HCT116 (cell line): ENCODE measurements at regions not wholly inside any gene's neighbourhood (a gene's known extent, or its start where the extent isn't known, plus 50 kb on each side); places are given as distances from the start of the nearest gene placed in this dataset.

Experiments used
- ATAC-seq: fragments of 200-7000 bp; cut with Tn5 transposase; 2 replicates; pipeline ENCODE4 v1.9.1; 2020; ENCODE audit warnings: mild to moderate bottlenecking, moderate library complexity
- BruUV-seq: library from RNA; stranded (reverse); fragments of 400-500 nt; replicated peaks from 2 replicates; lab custom pipeline; 2021; lab: Mats Ljungman, UMichigan
- CTCF ChIA-PET: fragments of 300-600 bp; sonication (Branson Sonifier 250); formaldehyde crosslinking; loops from one replicate; lab custom pipeline; 2021; ENCODE audit warnings: antibody characterized with exemption; lab: Charles Lee
- POLR2A ChIA-PET: fragments of 300-600, 350-600 bp; sonication (Branson Sonifier 250); formaldehyde crosslinking; loops from one replicate; lab custom pipeline; 2021; ENCODE audit warnings: antibody characterized with exemption; lab: Charles Lee
- RAD21 ChIA-PET, 2 experiments: fragments of 300-600 bp; sonication (Branson Sonifier 250); formaldehyde crosslinking; loops; one replicate each; lab custom pipeline; 2023; ENCODE audit warnings: low total read pairs in 2 of 2; ENCODE audit not compliant: uncharacterized antibody in 2 of 2, unreplicated experiment in 2 of 2, low non-redundant PET in 1 of 2; lab: Charles Lee
- DNase-seq: peaks from one replicate; pipeline ENCODE4 v3.0.0-alpha.2; 2010; ENCODE audit warnings: low read depth, low spot score
- H2AFZ ChIP-seq: fragments of 200-600 bp; shearing (Covaris generic), sonication (generic); 2 replicates; pipeline ENCODE4 v1.6.1; 2017; ENCODE audit warnings: low read depth, mixed run types, mixed read lengths, antibody characterized with exemption, low read length; ENCODE audit not compliant: poor library complexity, severe bottlenecking
- H3K27ac ChIP-seq: 2 replicates; pipeline ENCODE4 v1.5.1; 2012; ENCODE audit warnings: low read depth, low read length
- H3K27me3 ChIP-seq: fragments of 200-600 bp; sonication (generic); 2 replicates; pipeline ENCODE4 v1.6.1; 2016; ENCODE audit warnings: mixed run types, low read length, mixed read lengths; ENCODE audit not compliant: insufficient read depth
- H3K36me3 ChIP-seq, 2 experiments: fragments of 200-500 bp in 1 of 2; fragments of 200-600 bp in 1 of 2; sonication (Bioruptor generic) in 1 of 2; sonication (generic) in 1 of 2; 2 replicates each; pipeline versions ENCODE4 v1.5.1 to v1.6.1; 2014 to 2016; ENCODE audit warnings: low read length in 2 of 2, inconsistent platforms in 1 of 2, mixed read lengths in 1 of 2, mixed run types in 1 of 2; ENCODE audit not compliant: insufficient read depth in 2 of 2, control insufficient read depth in 1 of 2
- H3K4me1 ChIP-seq, 2 experiments: fragments of 200-600 bp in 1 of 2; sonication (generic) in 1 of 2; 2 replicates each; pipeline versions ENCODE4 v1.5.1 to v1.6.1; 2012 to 2017; ENCODE audit warnings: low read length in 2 of 2, inconsistent platforms in 1 of 2, mild to moderate bottlenecking in 1 of 2, mixed read lengths in 1 of 2, mixed run types in 1 of 2, moderate library complexity in 1 of 2; ENCODE audit not compliant: insufficient read depth in 2 of 2, control insufficient read depth in 1 of 2
- H3K4me2 ChIP-seq: fragments of 200-600 bp; sonication (generic); 2 replicates; pipeline ENCODE4 v1.6.1; 2017; ENCODE audit warnings: mixed run types, low read length, mixed read lengths
- H3K4me3 ChIP-seq, 2 experiments: fragments of 200-600 bp in 1 of 2; sonication (generic) in 1 of 2; replicated peaks in 1 of 2; 2 replicates each; pipeline ENCODE4 v1.5.1; 2011 to 2016; ENCODE audit warnings: low read length in 2 of 2, control low read depth in 1 of 2, low read depth in 1 of 2, mild to moderate bottlenecking in 1 of 2, mixed read lengths in 1 of 2, mixed run types in 1 of 2
- H3K79me2 ChIP-seq: fragments of 200-600 bp; sonication (generic); 2 replicates; pipeline ENCODE4 v1.6.1; 2017; ENCODE audit warnings: mild to moderate bottlenecking, mixed run types, low read length, moderate library complexity, mixed read lengths; ENCODE audit not compliant: insufficient read depth
- H3K9ac ChIP-seq: fragments of 200-600 bp; sonication (generic); 2 replicates; pipeline ENCODE4 v1.6.1; 2016; ENCODE audit warnings: low read length, mixed read lengths
- H3K9me2 ChIP-seq: fragments of 200-600 bp; sonication (generic), shearing (Covaris generic); 2 replicates; pipeline ENCODE4 v1.6.1; 2017; ENCODE audit warnings: mixed run types, mild to moderate bottlenecking, moderate library complexity; ENCODE audit not compliant: insufficient read depth
- H3K9me3 ChIP-seq, 2 experiments: fragments of 200-500 bp in 1 of 2; fragments of 200-600 bp in 1 of 2; sonication (Bioruptor generic) in 1 of 2; sonication (generic) in 1 of 2; 2 replicates each; pipeline ENCODE4 v1.6.1; 2014 to 2017; ENCODE audit warnings: low read length in 2 of 2, mixed read lengths in 2 of 2, inconsistent platforms in 1 of 2, low read depth in 1 of 2, mild to moderate bottlenecking in 1 of 2, mixed run types in 1 of 2, moderate library complexity in 1 of 2; ENCODE audit not compliant: control insufficient read depth in 1 of 2, insufficient read depth in 1 of 2
- H4K20me1 ChIP-seq: fragments of 200-600 bp; sonication (generic), shearing (Covaris generic); 2 replicates; pipeline ENCODE4 v1.6.1; 2017; ENCODE audit warnings: mixed run types, mild to moderate bottlenecking, moderate library complexity; ENCODE audit not compliant: insufficient read depth
- CEBPB ChIP-seq: IDR thresholded peaks from 2 replicates; pipeline ENCODE4 v1.6.1; 2012; ENCODE audit warnings: low read depth
- EZH2phosphoT487 ChIP-seq: fragments of 200-600 bp; IDR thresholded peaks from 2 replicates; pipeline ENCODE4 v1.6.1; 2018; ENCODE audit warnings: antibody characterized with exemption, borderline replicate concordance
- JUND ChIP-seq: IDR thresholded peaks from 2 replicates; pipeline ENCODE4 v1.6.1; 2012
- SP1 ChIP-seq: IDR thresholded peaks from 2 replicates; pipeline ENCODE4 v1.6.1; 2012; ENCODE audit warnings: low read depth
- ZBTB33 ChIP-seq: IDR thresholded peaks from 2 replicates; pipeline ENCODE4 v1.6.1; 2011; ENCODE audit warnings: mild to moderate bottlenecking, low read length, moderate library complexity; ENCODE audit not compliant: insufficient replicate concordance; ENCODE audit errors: extremely low read depth
- ZNF274 ChIP-seq: fragments of 200-500 bp; sonication (Bioruptor generic); IDR thresholded peaks from 2 replicates; pipeline ENCODE4 v1.6.1; 2014; ENCODE audit warnings: mild to moderate bottlenecking, low read depth, low read length, inconsistent platforms
- intact Hi-C: fragments of 100-400 bp; cut with micrococcal nuclease; formaldehyde crosslinking; loops from 2 replicates; pipeline ENCODE4 v1.10.0; 2022
- TF ChIP-seq, protein P1 (sequence below), 3 experiments: fragments of 200-600 bp in 1 of 3; sonication (generic) in 1 of 3; IDR thresholded peaks in 2 of 3; conservative IDR thresholded peaks in 1 of 3; 2 replicates each; pipeline ENCODE4 v1.5.1; 2012 to 2017; ENCODE audit warnings: low read depth in 2 of 3, low read length in 2 of 3, antibody characterized with exemption in 1 of 3, borderline replicate concordance in 1 of 3, control low read depth in 1 of 3, mild to moderate bottlenecking in 1 of 3, mixed read lengths in 1 of 3, mixed run types in 1 of 3, moderate library complexity in 1 of 3; ENCODE audit not compliant: insufficient read depth in 1 of 3
- TF ChIP-seq, protein P2 (sequence below): IDR thresholded peaks from 2 replicates; pipeline ENCODE4 v1.6.1; 2012; ENCODE audit warnings: low read depth

- no peaks in the 10 kb centered on the region for H3K79me2 ChIP-seq
- H3K27ac ChIP-seq = no peak overlapping the region
- H3K9me2 ChIP-seq = no peaks in the 10 kb centered on the region
- TF ChIP-seq EZH2phosphoT487 (no peak), CEBPB (no peak), JUND (no peak), ZNF274 (no peak), ZBTB33 (no peak), SP1 (no peak)
- TF ChIP-seq, protein P1, sequence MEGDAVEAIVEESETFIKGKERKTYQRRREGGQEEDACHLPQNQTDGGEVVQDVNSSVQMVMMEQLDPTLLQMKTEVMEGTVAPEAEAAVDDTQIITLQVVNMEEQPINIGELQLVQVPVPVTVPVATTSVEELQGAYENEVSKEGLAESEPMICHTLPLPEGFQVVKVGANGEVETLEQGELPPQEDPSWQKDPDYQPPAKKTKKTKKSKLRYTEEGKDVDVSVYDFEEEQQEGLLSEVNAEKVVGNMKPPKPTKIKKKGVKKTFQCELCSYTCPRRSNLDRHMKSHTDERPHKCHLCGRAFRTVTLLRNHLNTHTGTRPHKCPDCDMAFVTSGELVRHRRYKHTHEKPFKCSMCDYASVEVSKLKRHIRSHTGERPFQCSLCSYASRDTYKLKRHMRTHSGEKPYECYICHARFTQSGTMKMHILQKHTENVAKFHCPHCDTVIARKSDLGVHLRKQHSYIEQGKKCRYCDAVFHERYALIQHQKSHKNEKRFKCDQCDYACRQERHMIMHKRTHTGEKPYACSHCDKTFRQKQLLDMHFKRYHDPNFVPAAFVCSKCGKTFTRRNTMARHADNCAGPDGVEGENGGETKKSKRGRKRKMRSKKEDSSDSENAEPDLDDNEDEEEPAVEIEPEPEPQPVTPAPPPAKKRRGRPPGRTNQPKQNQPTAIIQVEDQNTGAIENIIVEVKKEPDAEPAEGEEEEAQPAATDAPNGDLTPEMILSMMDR (IDR thresholded peaks at IDR 0.05 in 2 of 3, conservative IDR thresholded peaks at IDR 0.05 in 1 of 3; ENCODE audit: borderline replicate concordance in 1 of 3, insufficient read depth in 1 of 3, low read depth in 2 of 3, low read length in 2 of 3) = no peak
- TF ChIP-seq, protein P2, sequence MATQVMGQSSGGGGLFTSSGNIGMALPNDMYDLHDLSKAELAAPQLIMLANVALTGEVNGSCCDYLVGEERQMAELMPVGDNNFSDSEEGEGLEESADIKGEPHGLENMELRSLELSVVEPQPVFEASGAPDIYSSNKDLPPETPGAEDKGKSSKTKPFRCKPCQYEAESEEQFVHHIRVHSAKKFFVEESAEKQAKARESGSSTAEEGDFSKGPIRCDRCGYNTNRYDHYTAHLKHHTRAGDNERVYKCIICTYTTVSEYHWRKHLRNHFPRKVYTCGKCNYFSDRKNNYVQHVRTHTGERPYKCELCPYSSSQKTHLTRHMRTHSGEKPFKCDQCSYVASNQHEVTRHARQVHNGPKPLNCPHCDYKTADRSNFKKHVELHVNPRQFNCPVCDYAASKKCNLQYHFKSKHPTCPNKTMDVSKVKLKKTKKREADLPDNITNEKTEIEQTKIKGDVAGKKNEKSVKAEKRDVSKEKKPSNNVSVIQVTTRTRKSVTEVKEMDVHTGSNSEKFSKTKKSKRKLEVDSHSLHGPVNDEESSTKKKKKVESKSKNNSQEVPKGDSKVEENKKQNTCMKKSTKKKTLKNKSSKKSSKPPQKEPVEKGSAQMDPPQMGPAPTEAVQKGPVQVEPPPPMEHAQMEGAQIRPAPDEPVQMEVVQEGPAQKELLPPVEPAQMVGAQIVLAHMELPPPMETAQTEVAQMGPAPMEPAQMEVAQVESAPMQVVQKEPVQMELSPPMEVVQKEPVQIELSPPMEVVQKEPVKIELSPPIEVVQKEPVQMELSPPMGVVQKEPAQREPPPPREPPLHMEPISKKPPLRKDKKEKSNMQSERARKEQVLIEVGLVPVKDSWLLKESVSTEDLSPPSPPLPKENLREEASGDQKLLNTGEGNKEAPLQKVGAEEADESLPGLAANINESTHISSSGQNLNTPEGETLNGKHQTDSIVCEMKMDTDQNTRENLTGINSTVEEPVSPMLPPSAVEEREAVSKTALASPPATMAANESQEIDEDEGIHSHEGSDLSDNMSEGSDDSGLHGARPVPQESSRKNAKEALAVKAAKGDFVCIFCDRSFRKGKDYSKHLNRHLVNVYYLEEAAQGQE = no peak
- ChIA-PET POLR2A (no interaction called here), CTCF (no interaction called here), RAD21 (no interaction called here)
- H3K9ac ChIP-seq = no peak overlapping the region
- DNase-seq = no peak
- no TSS peak for BruUV-seq
- no peaks in the 10 kb centered on the region for H3K4me1 ChIP-seq
- no peak overlapping the region for H2AFZ ChIP-seq
- H3K9me3 ChIP-seq = no peaks in the 10 kb centered on the region
- H4K20me1 ChIP-seq = no peaks in the 10 kb centered on the region
- ATAC-seq = no peak
- intact Hi-C loops = no loop called here
- H3K4me2 ChIP-seq = no peak overlapping the region
- H3K36me3 ChIP-seq = no peaks in the 10 kb centered on the region
- no peaks in the 10 kb centered on the region for H3K27me3 ChIP-seq
- no peak overlapping the region for H3K4me3 ChIP-seq
Measured at GRCh38 chr4:141390571-141390970, 169.9 kb downstream of the ZNF330 start.
